ENCODE measurements at regions not wholly inside any gene's neighbourhood (a gene's known extent, or its start where the extent isn't known, plus 50 kb on each side); places are given as distances from the start of the nearest gene placed in this dataset.

DNA sequence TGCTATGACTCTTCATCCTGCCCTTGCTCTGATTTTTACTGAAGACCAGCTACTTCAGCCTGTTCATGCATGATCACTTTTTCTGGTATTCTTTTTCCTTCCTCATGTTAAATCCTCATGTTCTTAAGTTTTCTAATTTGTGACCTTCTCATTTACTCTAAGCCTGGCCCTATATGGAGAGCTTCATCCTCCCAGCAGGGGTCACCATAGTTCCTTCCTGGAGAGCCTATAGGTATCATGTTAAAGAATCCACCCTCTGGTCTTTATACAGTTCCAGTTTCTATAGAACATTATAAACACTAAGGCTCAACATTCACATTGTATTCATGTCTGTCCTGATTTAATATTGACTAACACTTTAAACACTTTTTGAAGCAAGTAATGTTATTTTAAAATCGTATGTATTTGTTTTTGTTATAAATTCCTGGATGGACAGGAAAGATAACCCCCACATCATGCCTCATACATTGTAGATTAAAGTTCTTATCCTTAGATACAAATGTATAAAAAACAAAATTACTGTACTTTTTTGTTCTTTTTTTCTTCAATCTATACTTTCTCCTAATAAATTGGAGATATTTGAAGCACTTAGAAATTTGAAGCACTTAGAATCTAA is 53.8 kb upstream of the OTUD4 start:
- peak; percentile 77 for DNase-seq

DNA sequence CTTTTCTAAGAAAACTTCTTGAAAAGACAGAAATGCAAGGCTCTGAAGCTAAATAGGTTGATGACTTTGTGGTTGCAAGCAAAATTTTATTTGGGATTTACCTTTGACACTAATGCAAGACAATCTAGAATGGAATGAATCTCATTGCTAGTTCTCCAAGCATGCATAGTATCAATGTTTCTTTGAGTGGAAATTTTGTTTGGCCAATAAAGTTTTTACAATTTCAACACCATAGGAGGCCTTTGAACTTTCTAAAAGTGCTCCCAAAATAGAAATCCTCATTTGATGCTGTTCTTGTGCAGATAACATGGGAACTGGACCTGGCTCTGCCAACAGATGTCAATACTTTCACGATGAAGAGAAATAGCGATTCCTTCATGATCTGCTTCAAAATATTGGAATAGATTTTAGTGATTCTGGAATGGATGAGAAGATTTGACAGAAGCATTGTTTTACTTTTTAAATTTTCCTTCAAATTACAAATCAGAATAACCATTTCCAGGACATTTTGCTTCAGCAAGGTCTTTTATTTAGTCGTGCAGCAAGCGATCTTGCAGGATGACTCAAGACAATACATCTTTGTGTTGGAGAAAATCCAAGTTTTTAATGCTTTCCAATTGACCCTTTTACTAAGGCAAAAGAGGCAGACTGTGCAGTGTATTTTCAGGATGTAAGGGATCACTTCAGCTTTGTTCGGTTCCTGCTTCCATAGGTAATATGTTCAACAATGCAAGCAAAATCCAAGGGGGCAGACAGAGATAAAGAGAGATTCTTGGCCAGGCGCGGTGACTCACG is 51.7 kb upstream of the OTUD4 start:
- peak; percentile 74 for DNase-seq

DNA sequence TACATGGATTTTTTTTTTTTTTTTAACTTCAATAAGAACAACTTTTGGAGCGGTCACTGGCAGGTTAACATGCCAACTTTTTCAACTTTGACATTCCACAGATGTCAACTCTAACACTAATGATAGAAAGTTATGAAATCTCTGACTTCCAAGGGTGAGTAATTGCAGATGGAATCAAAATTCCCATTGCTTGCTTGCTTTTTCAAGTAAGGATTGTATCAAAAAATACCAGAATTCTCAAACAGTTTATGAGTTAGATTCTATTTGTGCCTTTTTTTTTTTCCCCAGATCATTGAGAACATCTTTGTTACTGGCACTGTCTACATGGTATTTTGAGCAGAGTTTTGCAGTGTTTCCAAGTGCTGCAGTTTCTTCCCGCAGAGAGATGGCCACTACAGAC is 50.3 kb upstream of the OTUD4 start:
- DNase-seq = peak; percentile 57
